Neural cell (in vitro differentiated cells): ENCODE measurements at regions not wholly inside any gene's neighbourhood (a gene's known extent, or its start where the extent isn't known, plus 50 kb on each side); places are given as distances from the start of the nearest gene placed in this dataset.

ENCODE experiments used
- H2AFZ ChIP-seq: fragments of 200-600, 300-800 bp; sonication (generic), shearing (Covaris generic); 2 replicates; pipeline ENCODE4 v1.6.0; 2014; ENCODE audit warnings: low read depth, mild to moderate bottlenecking, antibody characterized with exemption, low read length, moderate library complexity
- H3F3A ChIP-seq: fragments of 200-600 bp; shearing (Covaris generic); 2 replicates; pipeline ENCODE4 v1.6.1; 2016; ENCODE audit warnings: mild to moderate bottlenecking, moderate library complexity, mixed read lengths, antibody characterized with exemption, low read length; ENCODE audit not compliant: insufficient read depth, poor library complexity, severe bottlenecking
- H3K27ac ChIP-seq: fragments of 200-600, 300-800 bp; sonication (generic), shearing (Covaris generic); 2 replicates; pipeline ENCODE4 v1.5.1; 2014; ENCODE audit warnings: mild to moderate bottlenecking, low read length, moderate library complexity
- H3K27me3 ChIP-seq: fragments of 300-800, 200-600 bp; sonication (generic), shearing (Covaris generic); 2 replicates; pipeline ENCODE4 v1.6.0; 2014; ENCODE audit warnings: mild to moderate bottlenecking, low read depth, low read length, moderate library complexity; ENCODE audit not compliant: insufficient read depth
- H3K36me3 ChIP-seq: fragments of 300-800, 200-600 bp; sonication (generic), shearing (Covaris generic); 2 replicates; pipeline ENCODE4 v1.5.1; 2014; ENCODE audit warnings: mild to moderate bottlenecking, antibody characterized with exemption, low read length, moderate library complexity; ENCODE audit not compliant: insufficient read depth
- H3K4me2 ChIP-seq: fragments of 300-800, 200-600 bp; sonication (generic), shearing (Covaris generic); 2 replicates; pipeline ENCODE4 v1.6.0; 2014; ENCODE audit warnings: mild to moderate bottlenecking, low read length
- H3K4me3 ChIP-seq: fragments of 300-800, 200-600 bp; sonication (generic), shearing (Covaris generic); 2 replicates; pipeline ENCODE4 v1.5.1; 2014; ENCODE audit warnings: mild to moderate bottlenecking, low read length, moderate library complexity
- H3K79me2 ChIP-seq: fragments of 200-600 bp; shearing (Covaris generic); replicated peaks from 2 replicates; pipeline ENCODE4 v1.6.0; 2014; ENCODE audit warnings: mild to moderate bottlenecking, low read length, moderate library complexity; ENCODE audit not compliant: insufficient read depth
- H3K9ac ChIP-seq: fragments of 300-800, 200-600 bp; sonication (generic), shearing (Covaris generic); 2 replicates; pipeline ENCODE4 v1.6.1; 2016; ENCODE audit warnings: mild to moderate bottlenecking, low read length, mixed read lengths
- H3K9me2 ChIP-seq: fragments of 200-600 bp; shearing (Covaris generic); 2 replicates; pipeline ENCODE4 v1.6.1; 2016; ENCODE audit warnings: mild to moderate bottlenecking, low read length, mixed read lengths; ENCODE audit not compliant: insufficient read depth
- H3K9me3 ChIP-seq: fragments of 200-600, 300-800 bp; sonication (generic), shearing (Covaris generic); 2 replicates; pipeline ENCODE4 v1.6.1; 2016; ENCODE audit warnings: mild to moderate bottlenecking, mixed run types, low read length, moderate library complexity, mixed read lengths
- H4K20me1 ChIP-seq: fragments of 200-600 bp; shearing (Covaris generic); 2 replicates; pipeline ENCODE4 v1.6.1; 2016; ENCODE audit warnings: mild to moderate bottlenecking, mixed run types; ENCODE audit not compliant: insufficient read depth
- EP300 ChIP-seq: fragments of 450-650 bp; conservative IDR thresholded peaks from 2 replicates; pipeline ENCODE4 v1.6.1; 2014; ENCODE audit warnings: antibody characterized with exemption, mild to moderate bottlenecking, moderate library complexity; ENCODE audit not compliant: poor library complexity, severe bottlenecking
- EZH2 ChIP-seq: fragments of 200-600, 300-800 bp; shearing (Covaris generic), sonication (generic); IDR thresholded peaks from 2 replicates; pipeline ENCODE4 v1.6.1; 2014; ENCODE audit warnings: antibody characterized with exemption, low read length, borderline replicate concordance, mild to moderate bottlenecking; ENCODE audit not compliant: insufficient read depth, poor library complexity, severe bottlenecking
- MXI1 ChIP-seq: fragments of 450-650 bp; conservative IDR thresholded peaks from 2 replicates; pipeline ENCODE4 v1.6.1; 2014; ENCODE audit warnings: antibody characterized with exemption, mild to moderate bottlenecking; ENCODE audit not compliant: poor library complexity, severe bottlenecking
- POLR2AphosphoS5 ChIP-seq: IDR thresholded peaks from 2 replicates; pipeline ENCODE4 v1.6.1; 2012
- RAD21 ChIP-seq: fragments of 450-650 bp; conservative IDR thresholded peaks from 2 replicates; pipeline ENCODE4 v1.6.1; 2014; ENCODE audit warnings: antibody characterized with exemption, mild to moderate bottlenecking, moderate library complexity
- SMC3 ChIP-seq: fragments of 450-650 bp; conservative IDR thresholded peaks from 2 replicates; pipeline ENCODE4 v1.6.1; 2014; ENCODE audit warnings: antibody characterized with exemption, mild to moderate bottlenecking, moderate library complexity; ENCODE audit not compliant: poor library complexity
- TAF1 ChIP-seq: IDR thresholded peaks from 2 replicates; pipeline ENCODE4 v1.6.1; 2012; ENCODE audit warnings: low read depth
- TF ChIP-seq, protein P1 (sequence below): IDR thresholded peaks from 2 replicates; pipeline ENCODE4 v1.6.1; 2012; ENCODE audit warnings: borderline replicate concordance
- TF ChIP-seq, protein P2 (sequence below): fragments of 450-650 bp; IDR thresholded peaks from 2 replicates; pipeline ENCODE4 v1.5.1; 2014; ENCODE audit warnings: antibody characterized with exemption, mild to moderate bottlenecking, moderate library complexity; ENCODE audit not compliant: poor library complexity, severe bottlenecking

DNA sequence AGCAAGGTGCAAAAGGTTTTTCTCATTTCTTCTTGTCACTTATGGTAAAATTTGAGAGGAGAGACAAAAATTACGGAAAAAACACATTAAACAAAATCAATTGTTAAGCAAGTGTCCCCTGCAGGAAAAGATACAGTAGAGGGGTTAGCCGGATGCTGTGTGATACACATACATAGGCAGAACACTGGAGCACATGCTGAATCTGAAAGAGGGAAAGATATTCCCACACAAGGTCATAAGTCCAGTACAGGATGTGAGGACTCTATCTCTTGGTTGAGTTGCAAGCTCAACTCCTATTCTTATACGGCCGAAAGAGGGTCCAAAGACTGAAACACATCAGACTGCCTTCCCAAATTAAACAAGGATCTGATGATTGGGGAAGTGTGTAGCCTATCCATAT is 427.5 kb upstream of the NUDT12 start:
- H3K4me3 ChIP-seq: no peak overlapping the region
- TF ChIP-seq, protein P1, sequence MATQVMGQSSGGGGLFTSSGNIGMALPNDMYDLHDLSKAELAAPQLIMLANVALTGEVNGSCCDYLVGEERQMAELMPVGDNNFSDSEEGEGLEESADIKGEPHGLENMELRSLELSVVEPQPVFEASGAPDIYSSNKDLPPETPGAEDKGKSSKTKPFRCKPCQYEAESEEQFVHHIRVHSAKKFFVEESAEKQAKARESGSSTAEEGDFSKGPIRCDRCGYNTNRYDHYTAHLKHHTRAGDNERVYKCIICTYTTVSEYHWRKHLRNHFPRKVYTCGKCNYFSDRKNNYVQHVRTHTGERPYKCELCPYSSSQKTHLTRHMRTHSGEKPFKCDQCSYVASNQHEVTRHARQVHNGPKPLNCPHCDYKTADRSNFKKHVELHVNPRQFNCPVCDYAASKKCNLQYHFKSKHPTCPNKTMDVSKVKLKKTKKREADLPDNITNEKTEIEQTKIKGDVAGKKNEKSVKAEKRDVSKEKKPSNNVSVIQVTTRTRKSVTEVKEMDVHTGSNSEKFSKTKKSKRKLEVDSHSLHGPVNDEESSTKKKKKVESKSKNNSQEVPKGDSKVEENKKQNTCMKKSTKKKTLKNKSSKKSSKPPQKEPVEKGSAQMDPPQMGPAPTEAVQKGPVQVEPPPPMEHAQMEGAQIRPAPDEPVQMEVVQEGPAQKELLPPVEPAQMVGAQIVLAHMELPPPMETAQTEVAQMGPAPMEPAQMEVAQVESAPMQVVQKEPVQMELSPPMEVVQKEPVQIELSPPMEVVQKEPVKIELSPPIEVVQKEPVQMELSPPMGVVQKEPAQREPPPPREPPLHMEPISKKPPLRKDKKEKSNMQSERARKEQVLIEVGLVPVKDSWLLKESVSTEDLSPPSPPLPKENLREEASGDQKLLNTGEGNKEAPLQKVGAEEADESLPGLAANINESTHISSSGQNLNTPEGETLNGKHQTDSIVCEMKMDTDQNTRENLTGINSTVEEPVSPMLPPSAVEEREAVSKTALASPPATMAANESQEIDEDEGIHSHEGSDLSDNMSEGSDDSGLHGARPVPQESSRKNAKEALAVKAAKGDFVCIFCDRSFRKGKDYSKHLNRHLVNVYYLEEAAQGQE: no peak
- TF ChIP-seq, protein P2, sequence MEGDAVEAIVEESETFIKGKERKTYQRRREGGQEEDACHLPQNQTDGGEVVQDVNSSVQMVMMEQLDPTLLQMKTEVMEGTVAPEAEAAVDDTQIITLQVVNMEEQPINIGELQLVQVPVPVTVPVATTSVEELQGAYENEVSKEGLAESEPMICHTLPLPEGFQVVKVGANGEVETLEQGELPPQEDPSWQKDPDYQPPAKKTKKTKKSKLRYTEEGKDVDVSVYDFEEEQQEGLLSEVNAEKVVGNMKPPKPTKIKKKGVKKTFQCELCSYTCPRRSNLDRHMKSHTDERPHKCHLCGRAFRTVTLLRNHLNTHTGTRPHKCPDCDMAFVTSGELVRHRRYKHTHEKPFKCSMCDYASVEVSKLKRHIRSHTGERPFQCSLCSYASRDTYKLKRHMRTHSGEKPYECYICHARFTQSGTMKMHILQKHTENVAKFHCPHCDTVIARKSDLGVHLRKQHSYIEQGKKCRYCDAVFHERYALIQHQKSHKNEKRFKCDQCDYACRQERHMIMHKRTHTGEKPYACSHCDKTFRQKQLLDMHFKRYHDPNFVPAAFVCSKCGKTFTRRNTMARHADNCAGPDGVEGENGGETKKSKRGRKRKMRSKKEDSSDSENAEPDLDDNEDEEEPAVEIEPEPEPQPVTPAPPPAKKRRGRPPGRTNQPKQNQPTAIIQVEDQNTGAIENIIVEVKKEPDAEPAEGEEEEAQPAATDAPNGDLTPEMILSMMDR: no peak
- TF ChIP-seq MXI1: no peak
- no peak for TF ChIP-seq TAF1
- no peak for TF ChIP-seq EZH2
- no peak overlapping the region for H2AFZ ChIP-seq
- no peaks in the 10 kb centered on the region for H3K9me3 ChIP-seq
- H3K9me2 ChIP-seq: no peaks in the 10 kb centered on the region
- H3K9ac ChIP-seq: no peak overlapping the region
- H3K4me2 ChIP-seq: no peak overlapping the region
- H3K79me2 ChIP-seq: no peaks in the 10 kb centered on the region
- no peak overlapping the region for H3K27ac ChIP-seq
- no peaks in the 10 kb centered on the region for H3K27me3 ChIP-seq
- H3F3A ChIP-seq: no peaks in the 10 kb centered on the region
- no peaks in the 10 kb centered on the region for H3K36me3 ChIP-seq
- H4K20me1 ChIP-seq: no peaks in the 10 kb centered on the region

DNA sequence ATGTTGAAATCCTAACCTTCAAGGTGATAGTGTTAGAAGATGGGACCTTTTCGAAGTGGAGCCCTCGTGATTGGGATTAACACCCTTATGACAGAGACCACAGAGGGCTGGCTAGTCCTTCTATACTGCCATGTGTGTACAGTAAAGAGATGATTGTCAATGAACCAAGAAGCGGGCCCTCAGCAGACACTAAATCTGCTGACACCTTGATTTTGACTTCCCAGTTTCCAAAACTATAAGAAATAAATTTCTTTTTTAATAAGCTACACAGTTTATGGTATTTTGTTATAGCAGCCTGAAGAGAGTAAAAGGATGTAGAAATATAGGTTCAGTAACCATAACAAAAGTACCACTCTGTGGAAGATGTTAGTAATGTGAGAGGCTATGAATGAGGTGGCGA is 419.0 kb upstream of the NUDT12 start:
- TF ChIP-seq RAD21 (no peak), EP300 (no peak), EZH2 (no peak), TAF1 (no peak), POLR2AphosphoS5 (no peak), SMC3 (no peak), MXI1 (no peak)
- TF ChIP-seq, protein P1: no peak
- TF ChIP-seq, protein P2: no peak
- no peaks in the 10 kb centered on the region for H3F3A ChIP-seq
- no peak overlapping the region for H3K27ac ChIP-seq

More for the DNA sequence above, 419.0 kb upstream of the NUDT12 start:
- H3K4me3 ChIP-seq: no peak overlapping the region
- no peak overlapping the region for H3K4me2 ChIP-seq
- no peaks in the 10 kb centered on the region for H3K27me3 ChIP-seq
- no peak overlapping the region for H2AFZ ChIP-seq
- no peaks in the 10 kb centered on the region for H4K20me1 ChIP-seq
- no peak overlapping the region for H3K9ac ChIP-seq
- H3K9me2 ChIP-seq: no peaks in the 10 kb centered on the region
- no peaks in the 10 kb centered on the region for H3K9me3 ChIP-seq
- no peaks in the 10 kb centered on the region for H3K36me3 ChIP-seq
- no peaks in the 10 kb centered on the region for H3K79me2 ChIP-seq
